ENCODE measurements at regions not wholly inside any gene's neighbourhood (a gene's known extent, or its start where the extent isn't known, plus 50 kb on each side); places are given as distances from the start of the nearest gene placed in this dataset.

- no peak overlapping the region for H3K4me3 ChIP-seq (ENCODE audit: low read depth, low read length, poor library complexity, severe bottlenecking)
- no peak for TF ChIP-seq EZH2 (IDR thresholded peaks at IDR 0.05; ENCODE audit: borderline replicate concordance, low read depth, low read length, poor library complexity, severe bottlenecking)
- TF ChIP-seq, protein P1, sequence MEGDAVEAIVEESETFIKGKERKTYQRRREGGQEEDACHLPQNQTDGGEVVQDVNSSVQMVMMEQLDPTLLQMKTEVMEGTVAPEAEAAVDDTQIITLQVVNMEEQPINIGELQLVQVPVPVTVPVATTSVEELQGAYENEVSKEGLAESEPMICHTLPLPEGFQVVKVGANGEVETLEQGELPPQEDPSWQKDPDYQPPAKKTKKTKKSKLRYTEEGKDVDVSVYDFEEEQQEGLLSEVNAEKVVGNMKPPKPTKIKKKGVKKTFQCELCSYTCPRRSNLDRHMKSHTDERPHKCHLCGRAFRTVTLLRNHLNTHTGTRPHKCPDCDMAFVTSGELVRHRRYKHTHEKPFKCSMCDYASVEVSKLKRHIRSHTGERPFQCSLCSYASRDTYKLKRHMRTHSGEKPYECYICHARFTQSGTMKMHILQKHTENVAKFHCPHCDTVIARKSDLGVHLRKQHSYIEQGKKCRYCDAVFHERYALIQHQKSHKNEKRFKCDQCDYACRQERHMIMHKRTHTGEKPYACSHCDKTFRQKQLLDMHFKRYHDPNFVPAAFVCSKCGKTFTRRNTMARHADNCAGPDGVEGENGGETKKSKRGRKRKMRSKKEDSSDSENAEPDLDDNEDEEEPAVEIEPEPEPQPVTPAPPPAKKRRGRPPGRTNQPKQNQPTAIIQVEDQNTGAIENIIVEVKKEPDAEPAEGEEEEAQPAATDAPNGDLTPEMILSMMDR (conservative IDR thresholded peaks at IDR 0.05; ENCODE audit: low read depth, low read length) = no peak
- no peaks in the 10 kb centered on the region for H3K36me3 ChIP-seq (ENCODE audit: insufficient read depth, low read length, poor library complexity, severe bottlenecking)
- CTCF ChIA-PET = no interaction called here
- POLR2A ChIA-PET (ENCODE audit: low non-redundant PET) = no interaction called here
- peaks cover 8% of the 10 kb centered on the region for H3K4me1 ChIP-seq (ENCODE audit: insufficient read depth, low read length, poor library complexity, severe bottlenecking)
- intact Hi-C loops (cut with micrococcal nuclease; ENCODE audit: unreplicated experiment) = no loop called here
- no peaks in the 10 kb centered on the region for H3K27me3 ChIP-seq (replicated peaks; ENCODE audit: insufficient read depth, low read depth, low read length, poor library complexity)
- H3K27ac ChIP-seq (ENCODE audit: low read depth, low read length, poor library complexity, severe bottlenecking) = no peak overlapping the region
- no peak for DNase-seq (ENCODE audit: low spot score)
- BruUV-seq (replicated peaks) = no TSS peak
- H3K9me3 ChIP-seq (ENCODE audit: low read depth, low read length, poor library complexity, severe bottlenecking) = no peaks in the 10 kb centered on the region
These were observed 304.7 kb downstream of the ZEB2 start for GRCh38 chr2:144215207-144215606.

GRCh38 chr2:144213797-144214196 lies 306.1 kb downstream of the ZEB2 start:
- intact Hi-C loops (cut with micrococcal nuclease; ENCODE audit: unreplicated experiment) = no loop called here
- ChIA-PET CTCF (no interaction called here), POLR2A (ENCODE audit: low non-redundant PET) (no interaction called here)
- no TSS peak for BruUV-seq (replicated peaks)
- H3K36me3 ChIP-seq (ENCODE audit: insufficient read depth, low read length, poor library complexity, severe bottlenecking) = no peaks in the 10 kb centered on the region
- no peaks in the 10 kb centered on the region for H3K9me3 ChIP-seq (ENCODE audit: low read depth, low read length, poor library complexity, severe bottlenecking)
- no peak for TF ChIP-seq EZH2 (IDR thresholded peaks at IDR 0.05; ENCODE audit: borderline replicate concordance, low read depth, low read length, poor library complexity, severe bottlenecking)
- TF ChIP-seq, protein P1 (conservative IDR thresholded peaks at IDR 0.05; ENCODE audit: low read depth, low read length) = no peak
- H3K4me1 ChIP-seq (ENCODE audit: insufficient read depth, low read length, poor library complexity, severe bottlenecking) = peaks cover 6% of the 10 kb centered on the region
- no peaks in the 10 kb centered on the region for H3K27me3 ChIP-seq (replicated peaks; ENCODE audit: insufficient read depth, low read depth, low read length, poor library complexity)
- H3K27ac ChIP-seq (ENCODE audit: low read depth, low read length, poor library complexity, severe bottlenecking) = no peak overlapping the region
- DNase-seq (ENCODE audit: low spot score) = no peak
- H3K4me3 ChIP-seq (ENCODE audit: low read depth, low read length, poor library complexity, severe bottlenecking) = no peak overlapping the region

- no peaks in the 10 kb centered on the region for H3K9me3 ChIP-seq (ENCODE audit: low read depth, low read length, poor library complexity, severe bottlenecking)
- POLR2A ChIA-PET (ENCODE audit: low non-redundant PET) = interaction anchor here (0.7 kb wide), 1 partner anchor 19 kb away, joined by 8 read pairs; no protein-coding TSS in a partner anchor
- no peak for DNase-seq (ENCODE audit: low spot score)
- no peak overlapping the region for H3K4me3 ChIP-seq (ENCODE audit: low read depth, low read length, poor library complexity, severe bottlenecking)
- CTCF ChIA-PET = no interaction called here
- H3K4me1 ChIP-seq (ENCODE audit: insufficient read depth, low read length, poor library complexity, severe bottlenecking) = peaks cover 6% of the 10 kb centered on the region
- intact Hi-C loops (cut with micrococcal nuclease; ENCODE audit: unreplicated experiment) = no loop called here
- no peak overlapping the region for H3K27ac ChIP-seq (ENCODE audit: low read depth, low read length, poor library complexity, severe bottlenecking)
- BruUV-seq (replicated peaks) = no TSS peak
- H3K27me3 ChIP-seq (replicated peaks; ENCODE audit: insufficient read depth, low read depth, low read length, poor library complexity) = no peaks in the 10 kb centered on the region
- H3K36me3 ChIP-seq (ENCODE audit: insufficient read depth, low read length, poor library complexity, severe bottlenecking) = no peaks in the 10 kb centered on the region
- no peak for TF ChIP-seq EZH2 (IDR thresholded peaks at IDR 0.05; ENCODE audit: borderline replicate concordance, low read depth, low read length, poor library complexity, severe bottlenecking)
- TF ChIP-seq, protein P1 (conservative IDR thresholded peaks at IDR 0.05; ENCODE audit: low read depth, low read length) = no peak
These were observed 308.1 kb downstream of the ZEB2 start for GRCh38 chr2:144211826-144212225.
